Astrocyte (in vitro differentiated cells and primary cell): ENCODE measurements at regions not wholly inside any gene's neighbourhood (a gene's known extent, or its start where the extent isn't known, plus 50 kb on each side); places are given as distances from the start of the nearest gene placed in this dataset.

Experiments
- DNase-seq: peaks from one replicate; pipeline ENCODE4 v3.0.0-alpha.2; 2010; ENCODE audit warnings: low read depth
- FAIRE-seq: peaks from 2 replicates; lab custom pipeline; 2011; peaks lifted over from hg19 to GRCh38; lab: Jason Lieb, UNC
- H2AFZ ChIP-seq: 2 replicates; pipeline ENCODE4 v1.6.0; 2012; ENCODE audit warnings: low read depth, low read length, inconsistent platforms
- H3K27ac ChIP-seq: 2 replicates; pipeline ENCODE4 v1.5.1; 2011; ENCODE audit warnings: low read depth, low read length, inconsistent platforms
- H3K27me3 ChIP-seq: 2 replicates; pipeline ENCODE4 v1.6.0; 2011; ENCODE audit warnings: low read length, inconsistent platforms; ENCODE audit not compliant: insufficient read depth
- H3K36me3 ChIP-seq: 2 replicates; pipeline ENCODE4 v1.5.1; 2011; ENCODE audit warnings: low read length, inconsistent platforms; ENCODE audit not compliant: insufficient read depth
- H3K4me1 ChIP-seq: 2 replicates; pipeline ENCODE4 v1.5.1; 2011; ENCODE audit warnings: low read length, inconsistent platforms; ENCODE audit not compliant: insufficient read depth
- H3K4me2 ChIP-seq: 2 replicates; pipeline ENCODE4 v1.6.0; 2012; ENCODE audit warnings: low read length, inconsistent platforms
- H3K4me3 ChIP-seq: 2 replicates; pipeline ENCODE4 v1.5.1; 2011; ENCODE audit warnings: low read depth, mild to moderate bottlenecking, low read length, inconsistent platforms; ENCODE audit not compliant: insufficient read depth
- H3K79me2 ChIP-seq: 2 replicates; pipeline ENCODE4 v1.6.0; 2012; ENCODE audit warnings: mild to moderate bottlenecking, low read length, inconsistent platforms; ENCODE audit not compliant: insufficient read depth
- H3K9ac ChIP-seq: 2 replicates; pipeline ENCODE4 v1.6.0; 2012; ENCODE audit warnings: mild to moderate bottlenecking, low read length, inconsistent platforms
- H3K9me3 ChIP-seq: 2 replicates; pipeline ENCODE4 v1.5.1; 2012; ENCODE audit warnings: low read depth, mild to moderate bottlenecking, low read length, inconsistent platforms; ENCODE audit not compliant: insufficient read depth
- H4K20me1 ChIP-seq: 2 replicates; pipeline ENCODE4 v1.6.0; 2012; ENCODE audit warnings: low read length, inconsistent platforms; ENCODE audit not compliant: insufficient read depth
- H3K27ac Mint-ChIP-seq: one replicate; pipeline ENCODE4 v1.8.0; 2021; ENCODE audit warnings: mild to moderate bottlenecking, mixed read lengths; ENCODE audit not compliant: unreplicated experiment
- H3K27me3 Mint-ChIP-seq: one replicate; pipeline ENCODE4 v1.8.0; 2021; ENCODE audit warnings: low read depth, mixed read lengths; ENCODE audit not compliant: unreplicated experiment
- H3K36me3 Mint-ChIP-seq: one replicate; pipeline ENCODE4 v1.8.0; 2021; ENCODE audit warnings: low read depth, mixed read lengths; ENCODE audit not compliant: unreplicated experiment
- H3K4me1 Mint-ChIP-seq: one replicate; pipeline ENCODE4 v1.8.0; 2021; ENCODE audit warnings: low read depth, mixed read lengths; ENCODE audit not compliant: unreplicated experiment
- H3K4me3 Mint-ChIP-seq: one replicate; pipeline ENCODE4 v1.8.0; 2021; ENCODE audit warnings: mild to moderate bottlenecking, moderate library complexity, mixed read lengths; ENCODE audit not compliant: unreplicated experiment
- H3K9me3 Mint-ChIP-seq: one replicate; pipeline ENCODE4 v1.8.0; 2021; ENCODE audit warnings: mild to moderate bottlenecking, mixed read lengths; ENCODE audit not compliant: unreplicated experiment
- CTCF ChIP-seq: IDR thresholded peaks from 2 replicates; pipeline ENCODE4 v1.5.1; 2011; ENCODE audit warnings: low read depth, mild to moderate bottlenecking, inconsistent platforms, low read length, moderate library complexity; ENCODE audit not compliant: insufficient read depth
- EZH2 ChIP-seq: IDR thresholded peaks from 2 replicates; pipeline ENCODE4 v1.6.1; 2012; ENCODE audit warnings: mild to moderate bottlenecking, low read length, inconsistent platforms; ENCODE audit not compliant: insufficient read depth

GRCh38 chr13:99648066-99648665, 146.9 kb downstream of the TM9SF2 start:
- no peak overlapping the region for H3K4me3 Mint-ChIP-seq
- TF ChIP-seq CTCF (no peak), EZH2 (no peak)
- H3K4me2 ChIP-seq: no peak overlapping the region
- H3K27ac ChIP-seq: no peak overlapping the region
- H3K27me3 Mint-ChIP-seq: peaks cover 8% of the 10 kb centered on the region
- no peaks in the 10 kb centered on the region for H3K9me3 Mint-ChIP-seq
- peaks cover 3% of the 10 kb centered on the region for H3K4me1 Mint-ChIP-seq
- H3K27me3 ChIP-seq: no peaks in the 10 kb centered on the region
- H3K27ac Mint-ChIP-seq: no peak overlapping the region
- no peak overlapping the region for H3K9ac ChIP-seq
- no peak overlapping the region for H3K4me3 ChIP-seq
- no peaks in the 10 kb centered on the region for H4K20me1 ChIP-seq
- FAIRE-seq (no peak), DNase-seq (no peak)
- no peaks in the 10 kb centered on the region for H3K36me3 Mint-ChIP-seq
- H3K9me3 ChIP-seq: no peaks in the 10 kb centered on the region
- H3K79me2 ChIP-seq: no peaks in the 10 kb centered on the region
- H3K36me3 ChIP-seq: no peaks in the 10 kb centered on the region
- H2AFZ ChIP-seq: no peak overlapping the region
- no peaks in the 10 kb centered on the region for H3K4me1 ChIP-seq

DNA sequence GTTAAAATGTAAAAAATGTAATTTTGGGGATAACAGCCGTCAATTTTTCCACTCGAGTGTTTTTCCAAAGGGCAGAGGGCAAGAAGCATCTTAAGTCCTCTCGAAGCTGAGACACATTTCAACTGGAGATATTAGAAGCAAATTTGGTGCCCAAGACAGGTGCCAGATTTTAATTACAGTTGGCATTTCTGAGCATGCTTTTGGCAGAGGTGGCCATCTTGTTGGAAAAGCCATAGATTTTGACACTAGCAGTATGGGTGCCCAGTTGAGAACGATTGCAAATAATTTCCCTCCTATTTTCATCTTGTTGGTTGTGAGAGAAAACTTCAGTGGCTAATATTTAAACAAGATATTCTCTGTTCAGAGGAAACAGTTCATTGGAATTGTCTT, 146.3 kb downstream of the TM9SF2 start:
- H3K4me3 Mint-ChIP-seq: no peak overlapping the region
- no peaks in the 10 kb centered on the region for H4K20me1 ChIP-seq
- no peak for DNase-seq
- no peaks in the 10 kb centered on the region for H3K9me3 ChIP-seq
- H3K4me2 ChIP-seq: no peak overlapping the region
- peaks cover 6% of the 10 kb centered on the region for H3K27me3 Mint-ChIP-seq
- no peaks in the 10 kb centered on the region for H3K4me1 ChIP-seq
- no peak overlapping the region for H3K27ac ChIP-seq
- TF ChIP-seq CTCF (no peak), EZH2 (no peak)
- no peaks in the 10 kb centered on the region for H3K36me3 ChIP-seq
- no peaks in the 10 kb centered on the region for H3K79me2 ChIP-seq
- no peak for FAIRE-seq
- H2AFZ ChIP-seq: no peak overlapping the region
- no peaks in the 10 kb centered on the region for H3K27me3 ChIP-seq
- H3K27ac Mint-ChIP-seq: no peak overlapping the region
- H3K36me3 Mint-ChIP-seq: no peaks in the 10 kb centered on the region
- peaks cover 3% of the 10 kb centered on the region for H3K4me1 Mint-ChIP-seq
- H3K9ac ChIP-seq: no peak overlapping the region
- no peaks in the 10 kb centered on the region for H3K9me3 Mint-ChIP-seq
- no peak overlapping the region for H3K4me3 ChIP-seq

- Histone ChIP-seq H2AFZ (no peak overlapping the region), H3K79me2 (no peaks in the 10 kb centered on the region), H3K27me3 (no peaks in the 10 kb centered on the region), H3K4me1 (no peaks in the 10 kb centered on the region), H3K9ac (no peak overlapping the region), H3K27ac (no peak overlapping the region), H3K9me3 (no peaks in the 10 kb centered on the region), H3K36me3 (no peaks in the 10 kb centered on the region), H4K20me1 (no peaks in the 10 kb centered on the region), H3K4me2 (no peak overlapping the region), H3K4me3 (no peak overlapping the region)
- no peaks in the 10 kb centered on the region for H3K36me3 Mint-ChIP-seq
- TF ChIP-seq CTCF (no peak), EZH2 (no peak)
- peaks cover 6% of the 10 kb centered on the region for H3K27me3 Mint-ChIP-seq
- no peak for FAIRE-seq
- no peak for DNase-seq
- H3K9me3 Mint-ChIP-seq: no peaks in the 10 kb centered on the region
- no peak overlapping the region for H3K4me3 Mint-ChIP-seq
- no peak overlapping the region for H3K27ac Mint-ChIP-seq
- peaks cover 3% of the 10 kb centered on the region for H3K4me1 Mint-ChIP-seq
These were observed 145.8 kb downstream of the TM9SF2 start for GRCh38 chr13:99646866-99647595.
